ENCODE measurements at regions not wholly inside any gene's neighbourhood (a gene's known extent, or its start where the extent isn't known, plus 50 kb on each side); places are given as distances from the start of the nearest gene placed in this dataset.

GRCh38 chr10:130882906-130883305, 428.6 kb downstream of the TCERG1L start:
- no peak for TF ChIP-seq EZH2 (IDR thresholded peaks at IDR 0.05; ENCODE audit: insufficient read depth, poor library complexity, severe bottlenecking)
- no peak for TF ChIP-seq EZH2phosphoT487 (IDR thresholded peaks at IDR 0.05; ENCODE audit: insufficient read depth, low read depth)

Data from GM23248 (cell line).